PC-9 (cell line): ENCODE measurements at regions not wholly inside any gene's neighbourhood (a gene's known extent, or its start where the extent isn't known, plus 50 kb on each side); places are given as distances from the start of the nearest gene placed in this dataset.
A peak's percentile ranks its signal among the peaks of the same experiment; 100 is the strongest.

Experiments used
- BruUV-seq: library from RNA; stranded (reverse); fragments of 400-500 nt; replicated peaks from 2 replicates; lab custom pipeline; 2021; lab: Mats Ljungman, UMichigan
- CTCF ChIA-PET: fragments of 300-600 bp; sonication (Branson Sonifier 250); formaldehyde crosslinking; loops from one replicate; lab custom pipeline; 2022; ENCODE audit warnings: antibody characterized with exemption; lab: Charles Lee
- POLR2A ChIA-PET: fragments of 300-600 bp; sonication (Branson Sonifier 250); formaldehyde crosslinking; loops from one replicate; lab custom pipeline; 2022; ENCODE audit warnings: antibody characterized with exemption; ENCODE audit not compliant: unreplicated experiment; lab: Charles Lee
- DNase-seq, 2 experiments: peaks; one replicate each; pipeline versions ENCODE4 v3.0.0 to v3.0.0-alpha.2; 2015 to 2022; ENCODE audit warnings: mixed read lengths in 1 of 2
- H2AFZ ChIP-seq: fragments of 200-600 bp; sonication (generic); 2 replicates; pipeline ENCODE4 v1.8.1; 2017; ENCODE audit warnings: antibody characterized with exemption
- H3F3A ChIP-seq: fragments of 200-600 bp; sonication (generic); 2 replicates; pipeline ENCODE4 v1.8.1; 2017; ENCODE audit warnings: antibody characterized with exemption, mild to moderate bottlenecking, low read depth; ENCODE audit not compliant: insufficient read depth
- H3K27ac ChIP-seq: fragments of 200-600 bp; sonication (generic); 2 replicates; pipeline ENCODE4 v1.6.1; 2016; ENCODE audit warnings: mixed run types
- H3K27me3 ChIP-seq: fragments of 200-600 bp; sonication (generic); 2 replicates; pipeline ENCODE4 v1.6.1; 2016; ENCODE audit warnings: low read depth, mixed run types; ENCODE audit not compliant: insufficient read depth
- H3K36me3 ChIP-seq: fragments of 200-600 bp; sonication (generic); 2 replicates; pipeline ENCODE4 v1.6.1; 2016; ENCODE audit warnings: low read depth, mixed run types
- H3K4me1 ChIP-seq: fragments of 200-600 bp; sonication (generic); replicated peaks from 2 replicates; pipeline ENCODE4 v1.6.1; 2016; ENCODE audit warnings: mixed run types; ENCODE audit not compliant: insufficient read depth
- H3K4me2 ChIP-seq: fragments of 200-600 bp; sonication (generic); 2 replicates; pipeline ENCODE4 v1.6.1; 2017; ENCODE audit warnings: mixed run types
- H3K4me3 ChIP-seq: fragments of 200-600 bp; sonication (generic); 2 replicates; pipeline ENCODE4 v1.6.1; 2016; ENCODE audit warnings: mixed run types
- H3K79me2 ChIP-seq: fragments of 200-600 bp; sonication (generic); 2 replicates; pipeline ENCODE4 v1.6.1; 2017; ENCODE audit warnings: low read depth, mixed run types
- H3K9me2 ChIP-seq: fragments of 200-600 bp; sonication (generic); 2 replicates; pipeline ENCODE4 v1.8.1; 2017; ENCODE audit warnings: mild to moderate bottlenecking; ENCODE audit not compliant: insufficient read depth
- H3K9me3 ChIP-seq: fragments of 200-600 bp; sonication (generic); 2 replicates; pipeline ENCODE4 v1.8.1; 2016; ENCODE audit warnings: low read depth; ENCODE audit not compliant: insufficient read depth
- H4K20me1 ChIP-seq: fragments of 200-600 bp; sonication (generic); 2 replicates; pipeline ENCODE4 v1.8.1; 2017; ENCODE audit not compliant: insufficient read depth
- CTCF ChIP-seq: fragments of 200-600 bp; sonication (generic); conservative IDR thresholded peaks from 2 replicates; pipeline ENCODE4 v1.6.1; 2017; ENCODE audit warnings: mixed run types, antibody characterized with exemption, mild to moderate bottlenecking, moderate library complexity
- EZH2 ChIP-seq: fragments of 200-600 bp; sonication (generic); IDR thresholded peaks from 2 replicates; pipeline ENCODE4 v1.8.0; 2017; ENCODE audit warnings: antibody characterized with exemption, low read depth
- intact Hi-C: fragments of 100-400 bp; cut with micrococcal nuclease; formaldehyde crosslinking; loops from one replicate; pipeline ENCODE4 v1.10.0; 2022; ENCODE audit not compliant: unreplicated experiment

- Histone ChIP-seq H3K79me2 (no peaks in the 10 kb centered on the region), H4K20me1 (no peaks in the 10 kb centered on the region), H3K27ac (peak overlapping the region; percentile 56), H3K27me3 (no peaks in the 10 kb centered on the region), H3K4me1 (peaks cover 20% of the 10 kb centered on the region), H3K4me3 (no peak overlapping the region), H3K36me3 (no peaks in the 10 kb centered on the region), H2AFZ (no peak overlapping the region), H3K9me2 (no peaks in the 10 kb centered on the region), H3F3A (no peaks in the 10 kb centered on the region), H3K9me3 (no peaks in the 10 kb centered on the region), H3K4me2 (peak overlapping the region; percentile 30)
- POLR2A ChIA-PET: interaction anchor here (0.6 kb wide), 1 partner anchor 95 kb away, joined by 3 read pairs; no protein-coding TSS in a partner anchor
- DNase-seq: peak in 1 of 2 experiments; percentile 45
- intact Hi-C loops: no loop called here
- TF ChIP-seq CTCF (no peak), EZH2 (no peak)
- no TSS peak for BruUV-seq
- CTCF ChIA-PET: no interaction called here
Measured at GRCh38 chr6:166737261-166737660, 110.2 kb upstream of the RPS6KA2 start.

GRCh38 chr6:166736634-166737033 is 109.6 kb upstream of the RPS6KA2 start:
- Histone ChIP-seq H3K36me3 (no peaks in the 10 kb centered on the region), H3K9me3 (no peaks in the 10 kb centered on the region), H3K4me3 (no peak overlapping the region), H3F3A (no peaks in the 10 kb centered on the region), H3K4me2 (peak overlapping the region; percentile 30), H4K20me1 (no peaks in the 10 kb centered on the region), H3K27me3 (no peaks in the 10 kb centered on the region), H3K4me1 (peaks cover 20% of the 10 kb centered on the region), H3K9me2 (no peaks in the 10 kb centered on the region), H2AFZ (no peak overlapping the region), H3K27ac (peak overlapping the region; percentile 56), H3K79me2 (no peaks in the 10 kb centered on the region)
- DNase-seq: peak in 1 of 2 experiments; percentile 83
- POLR2A ChIA-PET: no interaction called here
- intact Hi-C loops: no loop called here
- TF ChIP-seq EZH2: no peak
- TF ChIP-seq CTCF: no peak
- CTCF ChIA-PET: interaction anchor here (0.6 to 0.7 kb wide), 2 partner anchors 21 to 49 kb away, joined by 6 to 9 read pairs; no protein-coding TSS in a partner anchor
- no TSS peak for BruUV-seq

GRCh38 chr6:166733900-166734299 is 106.8 kb upstream of the RPS6KA2 start:
- ChIA-PET CTCF (no interaction called here), POLR2A (no interaction called here)
- H3F3A ChIP-seq: no peaks in the 10 kb centered on the region
- peaks cover 23% of the 10 kb centered on the region for H3K4me1 ChIP-seq
- H3K4me3 ChIP-seq: no peak overlapping the region
- DNase-seq: no peak
- H3K27ac ChIP-seq: no peak overlapping the region
- no TSS peak for BruUV-seq
- H3K79me2 ChIP-seq: no peaks in the 10 kb centered on the region
- H3K9me2 ChIP-seq: no peaks in the 10 kb centered on the region
- H3K36me3 ChIP-seq: no peaks in the 10 kb centered on the region
- no peak overlapping the region for H2AFZ ChIP-seq
- intact Hi-C loops: no loop called here
- no peaks in the 10 kb centered on the region for H3K9me3 ChIP-seq
- no peak for TF ChIP-seq CTCF
- no peaks in the 10 kb centered on the region for H3K27me3 ChIP-seq
- H3K4me2 ChIP-seq: no peak overlapping the region
- H4K20me1 ChIP-seq: no peaks in the 10 kb centered on the region
